Ishikawa (cell line): ENCODE measurements at regions not wholly inside any gene's neighbourhood (a gene's known extent, or its start where the extent isn't known, plus 50 kb on each side); places are given as distances from the start of the nearest gene placed in this dataset.

Experiments used
- CEBPB ChIP-seq: IDR thresholded peaks from 2 replicates; pipeline ENCODE4 v1.6.1; 2012
- CREB1 ChIP-seq: IDR thresholded peaks from 2 replicates; pipeline ENCODE4 v1.6.1; 2012; ENCODE audit warnings: low read depth
- ZBTB7A ChIP-seq: IDR thresholded peaks from 2 replicates; pipeline ENCODE4 v1.6.1; 2012; ENCODE audit warnings: low read depth
- TF ChIP-seq, protein P1 (sequence below): IDR thresholded peaks from 2 replicates; pipeline ENCODE4 v1.6.1; 2012; ENCODE audit warnings: low read depth, mild to moderate bottlenecking

DNA sequence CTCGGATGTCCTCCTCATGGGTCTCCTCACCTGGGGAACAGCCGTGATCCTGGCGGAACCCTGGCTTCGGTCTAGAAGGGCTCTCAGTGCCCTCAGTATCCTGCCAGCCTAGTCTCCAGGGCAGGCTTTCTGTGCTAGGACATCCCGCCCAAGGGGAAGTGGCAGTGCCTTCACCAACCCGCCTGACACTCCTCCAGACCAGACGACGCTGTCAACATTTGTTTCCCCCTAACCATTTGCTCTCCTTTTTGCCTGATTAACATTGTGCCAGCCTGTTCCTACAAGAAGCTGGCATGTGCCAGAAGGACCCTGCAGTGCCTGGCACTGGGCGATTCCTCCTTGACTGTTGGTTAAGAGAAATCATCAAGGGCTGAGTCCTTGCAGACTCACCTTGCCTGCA is 358.9 kb upstream of the IRX2 start:
- TF ChIP-seq CEBPB = no peak
- TF ChIP-seq, protein P1, sequence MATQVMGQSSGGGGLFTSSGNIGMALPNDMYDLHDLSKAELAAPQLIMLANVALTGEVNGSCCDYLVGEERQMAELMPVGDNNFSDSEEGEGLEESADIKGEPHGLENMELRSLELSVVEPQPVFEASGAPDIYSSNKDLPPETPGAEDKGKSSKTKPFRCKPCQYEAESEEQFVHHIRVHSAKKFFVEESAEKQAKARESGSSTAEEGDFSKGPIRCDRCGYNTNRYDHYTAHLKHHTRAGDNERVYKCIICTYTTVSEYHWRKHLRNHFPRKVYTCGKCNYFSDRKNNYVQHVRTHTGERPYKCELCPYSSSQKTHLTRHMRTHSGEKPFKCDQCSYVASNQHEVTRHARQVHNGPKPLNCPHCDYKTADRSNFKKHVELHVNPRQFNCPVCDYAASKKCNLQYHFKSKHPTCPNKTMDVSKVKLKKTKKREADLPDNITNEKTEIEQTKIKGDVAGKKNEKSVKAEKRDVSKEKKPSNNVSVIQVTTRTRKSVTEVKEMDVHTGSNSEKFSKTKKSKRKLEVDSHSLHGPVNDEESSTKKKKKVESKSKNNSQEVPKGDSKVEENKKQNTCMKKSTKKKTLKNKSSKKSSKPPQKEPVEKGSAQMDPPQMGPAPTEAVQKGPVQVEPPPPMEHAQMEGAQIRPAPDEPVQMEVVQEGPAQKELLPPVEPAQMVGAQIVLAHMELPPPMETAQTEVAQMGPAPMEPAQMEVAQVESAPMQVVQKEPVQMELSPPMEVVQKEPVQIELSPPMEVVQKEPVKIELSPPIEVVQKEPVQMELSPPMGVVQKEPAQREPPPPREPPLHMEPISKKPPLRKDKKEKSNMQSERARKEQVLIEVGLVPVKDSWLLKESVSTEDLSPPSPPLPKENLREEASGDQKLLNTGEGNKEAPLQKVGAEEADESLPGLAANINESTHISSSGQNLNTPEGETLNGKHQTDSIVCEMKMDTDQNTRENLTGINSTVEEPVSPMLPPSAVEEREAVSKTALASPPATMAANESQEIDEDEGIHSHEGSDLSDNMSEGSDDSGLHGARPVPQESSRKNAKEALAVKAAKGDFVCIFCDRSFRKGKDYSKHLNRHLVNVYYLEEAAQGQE = no peak
- no peak for TF ChIP-seq ZBTB7A
- no peak for TF ChIP-seq CREB1
